D721Med (cell line): ENCODE measurements at regions not wholly inside any gene's neighbourhood (a gene's known extent, or its start where the extent isn't known, plus 50 kb on each side); places are given as distances from the start of the nearest gene placed in this dataset.

Experiments
- DNase-seq: peaks from one replicate; pipeline ENCODE4 v3.0.0; 2011; ENCODE audit warnings: low spot score; ENCODE audit not compliant: insufficient read length
- FAIRE-seq: peaks from 2 replicates; lab custom pipeline; 2011; peaks lifted over from hg19 to GRCh38; lab: Jason Lieb, UNC
- CTCF ChIP-seq: IDR thresholded peaks from 2 replicates; pipeline ENCODE4 v1.5.1; 2012; ENCODE audit warnings: mild to moderate bottlenecking, control low read depth; ENCODE audit not compliant: insufficient read depth; ENCODE audit errors: missing control alignments

- FAIRE-seq (no peak), DNase-seq (no peak)
- TF ChIP-seq CTCF, result no peak
Observed at GRCh38 chr12:105429511-105429910, 99.0 kb downstream of the C12orf75 start.

- TF ChIP-seq CTCF, result no peak
- DNase-seq (no peak), FAIRE-seq (no peak)
Observed at GRCh38 chr12:105431537-105432100, 101.1 kb downstream of the C12orf75 start.

DNA sequence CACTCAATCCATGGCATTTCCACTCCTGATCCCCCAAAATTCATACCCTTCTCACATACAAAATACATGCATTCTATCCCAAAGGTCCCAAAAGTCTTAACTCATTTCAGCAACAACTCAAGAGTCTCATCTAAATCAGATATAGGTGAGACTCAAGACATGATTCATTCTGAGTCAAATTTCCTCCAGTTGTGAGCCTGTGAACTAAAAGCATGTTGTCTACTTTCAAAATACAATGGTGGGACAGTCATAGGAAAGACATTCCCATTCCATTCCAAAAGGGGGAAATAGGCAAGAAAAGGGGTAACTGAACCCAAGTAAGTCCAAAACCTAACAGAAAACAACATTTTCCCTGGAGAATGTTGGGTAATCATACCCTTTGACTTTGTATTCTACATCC, 103.3 kb downstream of the C12orf75 start:
- TF ChIP-seq CTCF, result no peak
- FAIRE-seq, result no peak
- no peak for DNase-seq

DNA sequence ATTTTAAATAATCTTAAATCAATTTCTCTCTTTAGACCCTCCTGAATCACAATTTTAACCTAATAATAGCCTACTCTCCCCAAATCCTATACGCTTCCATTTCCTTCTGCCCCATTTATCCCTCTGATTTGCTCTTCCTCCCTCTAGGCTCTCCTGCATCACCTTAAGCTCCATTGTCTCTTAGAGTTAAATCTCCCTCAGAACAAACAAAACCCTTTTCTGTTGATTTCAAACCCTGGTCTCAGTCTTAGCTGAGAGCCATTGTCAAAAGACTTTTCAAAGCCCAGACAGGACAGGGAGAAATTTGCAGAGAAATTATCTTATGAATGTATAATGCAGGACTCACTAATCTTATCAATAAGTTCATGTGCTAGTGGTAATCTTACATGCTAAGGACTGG, 106.1 kb downstream of the C12orf75 start:
- TF ChIP-seq CTCF, result no peak
- DNase-seq, result no peak
- FAIRE-seq, result no peak

GRCh38 chr12:105440037-105440664, 109.7 kb downstream of the C12orf75 start:
- FAIRE-seq (no peak), DNase-seq (no peak)
- TF ChIP-seq CTCF, result no peak

GRCh38 chr12:105443802-105444652, 113.5 kb downstream of the C12orf75 start:
- no peak for TF ChIP-seq CTCF
- FAIRE-seq (no peak), DNase-seq (no peak)
